HCT116 (cell line): ENCODE measurements at regions not wholly inside any gene's neighbourhood (a gene's known extent, or its start where the extent isn't known, plus 50 kb on each side); places are given as distances from the start of the nearest gene placed in this dataset.

Experiments used
- ATAC-seq: fragments of 200-7000 bp; cut with Tn5 transposase; 2 replicates; pipeline ENCODE4 v1.9.1; 2020; ENCODE audit warnings: mild to moderate bottlenecking, moderate library complexity
- BruUV-seq: library from RNA; stranded (reverse); fragments of 400-500 nt; replicated peaks from 2 replicates; lab custom pipeline; 2021; lab: Mats Ljungman, UMichigan
- CTCF ChIA-PET: fragments of 300-600 bp; sonication (Branson Sonifier 250); formaldehyde crosslinking; loops from one replicate; lab custom pipeline; 2021; ENCODE audit warnings: antibody characterized with exemption; lab: Charles Lee
- POLR2A ChIA-PET: fragments of 300-600, 350-600 bp; sonication (Branson Sonifier 250); formaldehyde crosslinking; loops from one replicate; lab custom pipeline; 2021; ENCODE audit warnings: antibody characterized with exemption; lab: Charles Lee
- RAD21 ChIA-PET, 2 experiments: fragments of 300-600 bp; sonication (Branson Sonifier 250); formaldehyde crosslinking; loops; one replicate each; lab custom pipeline; 2023; ENCODE audit warnings: low total read pairs in 2 of 2; ENCODE audit not compliant: uncharacterized antibody in 2 of 2, unreplicated experiment in 2 of 2, low non-redundant PET in 1 of 2; lab: Charles Lee
- DNase-seq: peaks from one replicate; pipeline ENCODE4 v3.0.0-alpha.2; 2010; ENCODE audit warnings: low read depth, low spot score
- H2AFZ ChIP-seq: fragments of 200-600 bp; shearing (Covaris generic), sonication (generic); 2 replicates; pipeline ENCODE4 v1.6.1; 2017; ENCODE audit warnings: low read depth, mixed run types, mixed read lengths, antibody characterized with exemption, low read length; ENCODE audit not compliant: poor library complexity, severe bottlenecking
- H3K27ac ChIP-seq: 2 replicates; pipeline ENCODE4 v1.5.1; 2012; ENCODE audit warnings: low read depth, low read length
- H3K27me3 ChIP-seq: fragments of 200-600 bp; sonication (generic); 2 replicates; pipeline ENCODE4 v1.6.1; 2016; ENCODE audit warnings: mixed run types, low read length, mixed read lengths; ENCODE audit not compliant: insufficient read depth
- H3K36me3 ChIP-seq, 2 experiments: fragments of 200-500 bp in 1 of 2; fragments of 200-600 bp in 1 of 2; sonication (Bioruptor generic) in 1 of 2; sonication (generic) in 1 of 2; 2 replicates each; pipeline versions ENCODE4 v1.5.1 to v1.6.1; 2014 to 2016; ENCODE audit warnings: low read length in 2 of 2, inconsistent platforms in 1 of 2, mixed read lengths in 1 of 2, mixed run types in 1 of 2; ENCODE audit not compliant: insufficient read depth in 2 of 2, control insufficient read depth in 1 of 2
- H3K4me1 ChIP-seq, 2 experiments: fragments of 200-600 bp in 1 of 2; sonication (generic) in 1 of 2; 2 replicates each; pipeline versions ENCODE4 v1.5.1 to v1.6.1; 2012 to 2017; ENCODE audit warnings: low read length in 2 of 2, inconsistent platforms in 1 of 2, mild to moderate bottlenecking in 1 of 2, mixed read lengths in 1 of 2, mixed run types in 1 of 2, moderate library complexity in 1 of 2; ENCODE audit not compliant: insufficient read depth in 2 of 2, control insufficient read depth in 1 of 2
- H3K4me2 ChIP-seq: fragments of 200-600 bp; sonication (generic); 2 replicates; pipeline ENCODE4 v1.6.1; 2017; ENCODE audit warnings: mixed run types, low read length, mixed read lengths
- H3K4me3 ChIP-seq, 2 experiments: fragments of 200-600 bp in 1 of 2; sonication (generic) in 1 of 2; replicated peaks in 1 of 2; 2 replicates each; pipeline ENCODE4 v1.5.1; 2011 to 2016; ENCODE audit warnings: low read length in 2 of 2, control low read depth in 1 of 2, low read depth in 1 of 2, mild to moderate bottlenecking in 1 of 2, mixed read lengths in 1 of 2, mixed run types in 1 of 2
- H3K79me2 ChIP-seq: fragments of 200-600 bp; sonication (generic); 2 replicates; pipeline ENCODE4 v1.6.1; 2017; ENCODE audit warnings: mild to moderate bottlenecking, mixed run types, low read length, moderate library complexity, mixed read lengths; ENCODE audit not compliant: insufficient read depth
- H3K9ac ChIP-seq: fragments of 200-600 bp; sonication (generic); 2 replicates; pipeline ENCODE4 v1.6.1; 2016; ENCODE audit warnings: low read length, mixed read lengths
- H3K9me2 ChIP-seq: fragments of 200-600 bp; sonication (generic), shearing (Covaris generic); 2 replicates; pipeline ENCODE4 v1.6.1; 2017; ENCODE audit warnings: mixed run types, mild to moderate bottlenecking, moderate library complexity; ENCODE audit not compliant: insufficient read depth
- H3K9me3 ChIP-seq, 2 experiments: fragments of 200-500 bp in 1 of 2; fragments of 200-600 bp in 1 of 2; sonication (Bioruptor generic) in 1 of 2; sonication (generic) in 1 of 2; 2 replicates each; pipeline ENCODE4 v1.6.1; 2014 to 2017; ENCODE audit warnings: low read length in 2 of 2, mixed read lengths in 2 of 2, inconsistent platforms in 1 of 2, low read depth in 1 of 2, mild to moderate bottlenecking in 1 of 2, mixed run types in 1 of 2, moderate library complexity in 1 of 2; ENCODE audit not compliant: control insufficient read depth in 1 of 2, insufficient read depth in 1 of 2
- H4K20me1 ChIP-seq: fragments of 200-600 bp; sonication (generic), shearing (Covaris generic); 2 replicates; pipeline ENCODE4 v1.6.1; 2017; ENCODE audit warnings: mixed run types, mild to moderate bottlenecking, moderate library complexity; ENCODE audit not compliant: insufficient read depth
- CBX3 ChIP-seq: IDR thresholded peaks from 2 replicates; pipeline ENCODE4 v1.6.1; 2012; ENCODE audit warnings: low read depth
- CEBPB ChIP-seq: IDR thresholded peaks from 2 replicates; pipeline ENCODE4 v1.6.1; 2012; ENCODE audit warnings: low read depth
- EGR1 ChIP-seq: IDR thresholded peaks from 2 replicates; pipeline ENCODE4 v1.6.1; 2012; ENCODE audit warnings: low read depth
- ELF1 ChIP-seq: IDR thresholded peaks from 2 replicates; pipeline ENCODE4 v1.6.1; 2012; ENCODE audit warnings: low read depth, borderline replicate concordance
- EZH2 ChIP-seq: fragments of 200-600 bp; sonication (generic); IDR thresholded peaks from 2 replicates; pipeline ENCODE4 v1.6.1; 2017; ENCODE audit warnings: antibody characterized with exemption, mixed run types
- EZH2phosphoT487 ChIP-seq: fragments of 200-600 bp; IDR thresholded peaks from 2 replicates; pipeline ENCODE4 v1.6.1; 2018; ENCODE audit warnings: antibody characterized with exemption, borderline replicate concordance
- FOSL1 ChIP-seq: IDR thresholded peaks from 2 replicates; pipeline ENCODE4 v1.6.1; 2012; ENCODE audit warnings: low read depth
- JUND ChIP-seq: IDR thresholded peaks from 2 replicates; pipeline ENCODE4 v1.6.1; 2012
- POLR2AphosphoS5 ChIP-seq: IDR thresholded peaks from 2 replicates; pipeline ENCODE4 v1.6.1; 2011; ENCODE audit warnings: mild to moderate bottlenecking, low read depth, low read length, moderate library complexity
- RAD21 ChIP-seq: IDR thresholded peaks from 2 replicates; pipeline ENCODE4 v1.6.1; 2012; ENCODE audit warnings: low read depth, mild to moderate bottlenecking
- SIN3A ChIP-seq: IDR thresholded peaks from 2 replicates; pipeline ENCODE4 v1.6.1; 2012; ENCODE audit warnings: low read depth
- SRF ChIP-seq: IDR thresholded peaks from 2 replicates; pipeline ENCODE4 v1.6.1; 2012; ENCODE audit warnings: low read depth
- TCF7L2 ChIP-seq: IDR thresholded peaks from 2 replicates; pipeline ENCODE4 v1.7.0; 2011; ENCODE audit warnings: borderline replicate concordance, inconsistent platforms; ENCODE audit not compliant: insufficient read depth, insufficient read length; ENCODE audit errors: extremely low read depth
- YY1 ChIP-seq: IDR thresholded peaks from 2 replicates; pipeline ENCODE4 v1.6.1; 2011; ENCODE audit warnings: low read length, low read depth, moderate library complexity, mild to moderate bottlenecking; ENCODE audit not compliant: insufficient replicate concordance; ENCODE audit errors: extremely low read depth
- ZFX ChIP-seq: fragments of 450-650 bp; IDR thresholded peaks from 2 replicates; pipeline ENCODE4 v1.6.1; 2017
- ZNF274 ChIP-seq: fragments of 200-500 bp; sonication (Bioruptor generic); IDR thresholded peaks from 2 replicates; pipeline ENCODE4 v1.6.1; 2014; ENCODE audit warnings: mild to moderate bottlenecking, low read depth, low read length, inconsistent platforms
- intact Hi-C: fragments of 100-400 bp; cut with micrococcal nuclease; formaldehyde crosslinking; loops from 2 replicates; pipeline ENCODE4 v1.10.0; 2022
- TF ChIP-seq, protein P1 (sequence below): IDR thresholded peaks from 2 replicates; pipeline ENCODE4 v1.6.1; 2011; ENCODE audit warnings: mild to moderate bottlenecking, low read length, moderate library complexity; ENCODE audit not compliant: insufficient replicate concordance; ENCODE audit errors: extremely low read depth
- TF ChIP-seq, protein P2 (sequence below): IDR thresholded peaks from 2 replicates; pipeline ENCODE4 v1.6.1; 2012

DNA sequence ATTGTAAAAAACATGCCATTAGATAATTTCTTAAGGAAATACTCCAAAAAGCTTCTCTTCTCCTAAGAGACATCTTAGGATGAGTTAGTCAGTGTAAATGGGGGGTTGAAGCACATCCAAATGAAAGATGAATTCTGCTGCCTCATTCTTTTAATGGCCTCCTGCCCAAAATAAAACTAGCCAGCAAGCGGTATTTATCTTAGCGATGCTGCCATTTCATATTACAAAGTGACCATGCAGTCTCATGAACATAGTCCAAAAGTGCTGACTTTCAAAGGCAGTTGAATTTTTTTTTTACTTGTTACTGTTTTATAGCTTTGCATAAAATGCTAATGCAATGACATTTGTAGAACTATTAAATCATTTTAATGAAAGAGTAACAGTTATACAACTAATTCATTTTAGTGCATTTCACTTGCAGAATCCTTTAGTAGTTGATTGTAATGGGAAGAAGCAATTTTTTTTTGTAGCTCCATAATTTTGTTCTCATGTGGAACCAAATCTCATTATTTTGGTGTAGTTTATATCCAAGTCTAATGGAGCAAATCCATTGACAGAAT is 151.5 kb downstream of the CAVIN4 start:
- Histone ChIP-seq H3K79me2 (no peaks in the 10 kb centered on the region), H3K27me3 (peaks cover 20% of the 10 kb centered on the region), H3K4me3 (no peak overlapping the region), H3K27ac (no peak overlapping the region), H4K20me1 (no peaks in the 10 kb centered on the region), H3K9me3 (no peaks in the 10 kb centered on the region), H3K4me1 (no peaks in the 10 kb centered on the region), H3K9ac (no peak overlapping the region), H3K9me2 (no peaks in the 10 kb centered on the region), H3K4me2 (no peak overlapping the region), H2AFZ (no peak overlapping the region), H3K36me3 (no peaks in the 10 kb centered on the region)
- TF ChIP-seq SIN3A (no peak), JUND (no peak), YY1 (no peak), ZFX (no peak), FOSL1 (no peak), POLR2AphosphoS5 (no peak), SRF (no peak), EZH2phosphoT487 (no peak), EZH2 (no peak), EGR1 (no peak), CBX3 (no peak), CEBPB (no peak), ELF1 (no peak), RAD21 (no peak), ZNF274 (no peak), TCF7L2 (no peak)
- TF ChIP-seq, protein P1, sequence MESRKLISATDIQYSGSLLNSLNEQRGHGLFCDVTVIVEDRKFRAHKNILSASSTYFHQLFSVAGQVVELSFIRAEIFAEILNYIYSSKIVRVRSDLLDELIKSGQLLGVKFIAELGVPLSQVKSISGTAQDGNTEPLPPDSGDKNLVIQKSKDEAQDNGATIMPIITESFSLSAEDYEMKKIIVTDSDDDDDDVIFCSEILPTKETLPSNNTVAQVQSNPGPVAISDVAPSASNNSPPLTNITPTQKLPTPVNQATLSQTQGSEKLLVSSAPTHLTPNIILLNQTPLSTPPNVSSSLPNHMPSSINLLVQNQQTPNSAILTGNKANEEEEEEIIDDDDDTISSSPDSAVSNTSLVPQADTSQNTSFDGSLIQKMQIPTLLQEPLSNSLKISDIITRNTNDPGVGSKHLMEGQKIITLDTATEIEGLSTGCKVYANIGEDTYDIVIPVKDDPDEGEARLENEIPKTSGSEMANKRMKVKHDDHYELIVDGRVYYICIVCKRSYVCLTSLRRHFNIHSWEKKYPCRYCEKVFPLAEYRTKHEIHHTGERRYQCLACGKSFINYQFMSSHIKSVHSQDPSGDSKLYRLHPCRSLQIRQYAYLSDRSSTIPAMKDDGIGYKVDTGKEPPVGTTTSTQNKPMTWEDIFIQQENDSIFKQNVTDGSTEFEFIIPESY = no peak
- TF ChIP-seq, protein P2, sequence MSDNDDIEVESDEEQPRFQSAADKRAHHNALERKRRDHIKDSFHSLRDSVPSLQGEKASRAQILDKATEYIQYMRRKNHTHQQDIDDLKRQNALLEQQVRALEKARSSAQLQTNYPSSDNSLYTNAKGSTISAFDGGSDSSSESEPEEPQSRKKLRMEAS = no peak
- POLR2A ChIA-PET = no interaction called here
- ATAC-seq (no peak), DNase-seq (no peak)
- RAD21 ChIA-PET = no interaction called here
- no TSS peak for BruUV-seq
- intact Hi-C loops = no loop called here
- CTCF ChIA-PET = no interaction called here
